HepG2 (cell line): ENCODE measurements at regions not wholly inside any gene's neighbourhood (a gene's known extent, or its start where the extent isn't known, plus 50 kb on each side); places are given as distances from the start of the nearest gene placed in this dataset.

ENCODE experiments used
- ETV5 ChIP-seq: IDR thresholded peaks from 2 replicates; pipeline ENCODE4 v1.6.1; 2018; ENCODE audit warnings: missing biosample characterization, missing genetic modification reagents, inconsistent platforms, borderline replicate concordance
- GATA4 ChIP-seq: sonication (generic); IDR thresholded peaks from 2 replicates; pipeline ENCODE4 v1.6.1; 2016; ENCODE audit warnings: antibody characterized with exemption, low read depth, borderline replicate concordance
- HNRNPH1 ChIP-seq: fragments of 200-400 bp; formaldehyde crosslinking; optimal IDR thresholded peaks from 2 replicates; pipeline ENCODE3; 2017; ENCODE audit warnings: mild to moderate bottlenecking, low read depth, low read length
- HOXA5 ChIP-seq: sonication (generic); formaldehyde crosslinking; IDR thresholded peaks from 2 replicates; pipeline ENCODE4 v1.4.0; 2020; ENCODE audit warnings: missing genetic modification reagents
- JDP2 ChIP-seq: sonication (generic); formaldehyde crosslinking; IDR thresholded peaks from 2 replicates; pipeline ENCODE4 v1.8.1; 2022; ENCODE audit warnings: missing genetic modification reagents, borderline replicate concordance
- MED1 ChIP-seq: sonication (generic); formaldehyde crosslinking; IDR thresholded peaks from 2 replicates; pipeline ENCODE4 v1.4.0; 2020; ENCODE audit warnings: missing genetic modification reagents
- NCOA2 ChIP-seq: sonication (generic); formaldehyde crosslinking; IDR thresholded peaks from 2 replicates; pipeline ENCODE4 v1.8.0; 2022; ENCODE audit warnings: inconsistent platforms
- SYNCRIP ChIP-seq: fragments of 200-400 bp; formaldehyde crosslinking; IDR thresholded peaks from 2 replicates; pipeline ENCODE4 v1.6.1; 2018; ENCODE audit warnings: mild to moderate bottlenecking, low read depth, low read length; ENCODE audit not compliant: insufficient read depth
- TEAD3 ChIP-seq: optimal IDR thresholded peaks from 2 replicates; pipeline ENCODE3; 2016; ENCODE audit warnings: borderline replicate concordance
- ZNF143 ChIP-seq: sonication (generic); formaldehyde crosslinking; IDR thresholded peaks from 2 replicates; pipeline ENCODE4 v1.4.0; 2020; ENCODE audit warnings: missing genetic modification reagents
- ZNF451 ChIP-seq: sonication (generic); formaldehyde crosslinking; IDR thresholded peaks from 2 replicates; pipeline ENCODE4 v1.5.0; 2020; ENCODE audit warnings: mild to moderate bottlenecking, missing genetic modification reagents
- ZNF629 ChIP-seq: sonication (generic); formaldehyde crosslinking; conservative IDR thresholded peaks from 2 replicates; pipeline ENCODE4 v1.5.0; 2020; ENCODE audit warnings: missing genetic modification reagents
- ZSCAN25 ChIP-seq: sonication (generic); formaldehyde crosslinking; IDR thresholded peaks from 2 replicates; pipeline ENCODE4 v1.8.0; 2022; ENCODE audit warnings: mild to moderate bottlenecking, missing genetic modification reagents
- TF ChIP-seq, protein P1 (sequence below): sonication (generic); formaldehyde crosslinking; IDR thresholded peaks from 2 replicates; pipeline ENCODE4 v1.5.1; 2020; ENCODE audit warnings: missing genetic modification reagents, mild to moderate bottlenecking, borderline replicate concordance
- TF ChIP-seq, protein P2 (sequence below): sonication (generic); formaldehyde crosslinking; IDR thresholded peaks from 2 replicates; pipeline ENCODE4 v1.5.0; 2020; ENCODE audit warnings: missing genetic modification reagents, mild to moderate bottlenecking, borderline replicate concordance
- TF ChIP-seq, protein P3 (sequence below): sonication (generic); formaldehyde crosslinking; IDR thresholded peaks from 2 replicates; pipeline ENCODE4 v1.8.0; 2022; ENCODE audit warnings: mild to moderate bottlenecking, missing genetic modification reagents
- TF ChIP-seq, protein P4 (sequence below): IDR thresholded peaks from 2 replicates; pipeline ENCODE4 v1.6.1; 2012; ENCODE audit warnings: low read depth, low read length, improper control_type of control experiment
- TF ChIP-seq, protein P5 (sequence below): sonication (generic); formaldehyde crosslinking; IDR thresholded peaks from 2 replicates; pipeline ENCODE4 v1.8.0; 2022; ENCODE audit warnings: mild to moderate bottlenecking, missing genetic modification reagents, borderline replicate concordance
- TF ChIP-seq, protein P6 (sequence below): sonication (generic); formaldehyde crosslinking; IDR thresholded peaks from 2 replicates; pipeline ENCODE4 v1.4.0; 2020; ENCODE audit warnings: missing genetic modification reagents

DNA sequence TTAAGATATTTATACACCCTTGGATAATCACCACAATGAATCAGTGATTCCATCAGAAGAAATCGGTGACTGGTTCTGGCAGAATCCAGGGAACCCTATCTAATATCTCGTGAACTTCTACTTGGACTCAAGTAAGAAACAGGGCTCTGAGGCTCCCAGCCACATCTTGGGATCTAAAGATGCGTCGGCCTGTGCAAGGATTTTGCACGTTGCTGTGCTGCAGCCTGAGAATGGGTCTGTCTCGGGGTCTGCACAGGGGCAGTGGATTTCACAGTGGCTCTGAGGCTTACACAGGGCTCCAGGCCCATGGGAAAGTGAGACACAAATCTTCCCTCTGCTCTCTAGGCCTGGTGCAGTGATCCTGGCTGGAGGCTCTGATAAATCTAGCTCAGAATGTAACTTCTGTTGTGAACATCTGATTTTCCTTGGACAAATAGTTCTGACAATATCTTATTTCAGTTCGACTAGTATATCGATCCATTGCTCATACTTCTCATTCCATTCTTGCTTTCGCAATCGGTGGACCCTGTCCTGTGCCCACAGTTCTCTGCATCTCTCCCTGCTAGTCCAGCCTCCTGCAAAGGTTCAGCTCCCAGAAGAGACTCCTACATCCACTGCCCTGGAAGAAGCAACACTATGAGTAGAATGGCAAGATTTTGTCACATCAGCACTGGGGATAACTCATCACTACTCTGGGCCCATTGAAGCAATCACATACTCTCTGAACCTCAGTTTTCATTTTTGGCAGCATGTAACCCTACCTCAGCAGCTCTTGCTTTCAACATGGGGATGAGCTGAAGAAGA is 105.5 kb upstream of the TOP3B start (continued):
- TF ChIP-seq, protein P1, sequence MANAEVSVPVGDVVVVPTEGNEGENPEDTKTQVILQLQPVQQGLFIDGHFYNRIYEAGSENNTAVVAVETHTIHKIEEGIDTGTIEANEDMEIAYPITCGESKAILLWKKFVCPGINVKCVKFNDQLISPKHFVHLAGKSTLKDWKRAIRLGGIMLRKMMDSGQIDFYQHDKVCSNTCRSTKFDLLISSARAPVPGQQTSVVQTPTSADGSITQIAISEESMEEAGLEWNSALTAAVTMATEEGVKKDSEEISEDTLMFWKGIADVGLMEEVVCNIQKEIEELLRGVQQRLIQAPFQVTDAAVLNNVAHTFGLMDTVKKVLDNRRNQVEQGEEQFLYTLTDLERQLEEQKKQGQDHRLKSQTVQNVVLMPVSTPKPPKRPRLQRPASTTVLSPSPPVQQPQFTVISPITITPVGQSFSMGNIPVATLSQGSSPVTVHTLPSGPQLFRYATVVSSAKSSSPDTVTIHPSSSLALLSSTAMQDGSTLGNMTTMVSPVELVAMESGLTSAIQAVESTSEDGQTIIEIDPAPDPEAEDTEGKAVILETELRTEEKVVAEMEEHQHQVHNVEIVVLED (CRISPR knock-in tag), result peak; percentile 40; the same call in 1 of the 2 replicates
- TF ChIP-seq, protein P2, sequence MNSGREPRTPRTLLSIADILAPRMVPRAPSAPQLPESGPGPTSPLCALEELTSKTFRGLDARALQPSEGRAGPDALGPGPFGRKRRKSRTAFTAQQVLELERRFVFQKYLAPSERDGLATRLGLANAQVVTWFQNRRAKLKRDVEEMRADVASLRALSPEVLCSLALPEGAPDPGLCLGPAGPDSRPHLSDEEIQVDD, result no peak
- TF ChIP-seq SYNCRIP (no peak), NCOA2 (CRISPR knock-in tag) (peak; percentile 76), GATA4 (no peak), ZNF143 (CRISPR knock-in tag) (peak; percentile 38; the same call in 1 of the 2 replicates), ZNF629 (CRISPR knock-in tag) (0 out of 2 replicates have a peak, but pooled peaks have one; percentile 37), TEAD3 (peak; percentile 100), JDP2 (CRISPR knock-in tag) (no peak), ETV5 (CRISPR knock-in tag) (peak; percentile 14; the same call in 1 of the 2 replicates), ZNF451 (CRISPR knock-in tag) (0 out of 2 replicates have a peak, but pooled peaks have one; percentile 19), HNRNPH1 (no peak), ZSCAN25 (CRISPR knock-in tag) (peak; percentile 98), MED1 (peak; percentile 78), HOXA5 (CRISPR knock-in tag) (0 out of 2 replicates have a peak, but pooled peaks have one; percentile 58)
- TF ChIP-seq, protein P3, sequence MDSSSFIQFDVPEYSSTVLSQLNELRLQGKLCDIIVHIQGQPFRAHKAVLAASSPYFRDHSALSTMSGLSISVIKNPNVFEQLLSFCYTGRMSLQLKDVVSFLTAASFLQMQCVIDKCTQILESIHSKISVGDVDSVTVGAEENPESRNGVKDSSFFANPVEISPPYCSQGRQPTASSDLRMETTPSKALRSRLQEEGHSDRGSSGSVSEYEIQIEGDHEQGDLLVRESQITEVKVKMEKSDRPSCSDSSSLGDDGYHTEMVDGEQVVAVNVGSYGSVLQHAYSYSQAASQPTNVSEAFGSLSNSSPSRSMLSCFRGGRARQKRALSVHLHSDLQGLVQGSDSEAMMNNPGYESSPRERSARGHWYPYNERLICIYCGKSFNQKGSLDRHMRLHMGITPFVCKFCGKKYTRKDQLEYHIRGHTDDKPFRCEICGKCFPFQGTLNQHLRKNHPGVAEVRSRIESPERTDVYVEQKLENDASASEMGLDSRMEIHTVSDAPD (CRISPR knock-in tag), result peak; percentile 57; the same call in 1 of the 2 replicates
- TF ChIP-seq, protein P4, sequence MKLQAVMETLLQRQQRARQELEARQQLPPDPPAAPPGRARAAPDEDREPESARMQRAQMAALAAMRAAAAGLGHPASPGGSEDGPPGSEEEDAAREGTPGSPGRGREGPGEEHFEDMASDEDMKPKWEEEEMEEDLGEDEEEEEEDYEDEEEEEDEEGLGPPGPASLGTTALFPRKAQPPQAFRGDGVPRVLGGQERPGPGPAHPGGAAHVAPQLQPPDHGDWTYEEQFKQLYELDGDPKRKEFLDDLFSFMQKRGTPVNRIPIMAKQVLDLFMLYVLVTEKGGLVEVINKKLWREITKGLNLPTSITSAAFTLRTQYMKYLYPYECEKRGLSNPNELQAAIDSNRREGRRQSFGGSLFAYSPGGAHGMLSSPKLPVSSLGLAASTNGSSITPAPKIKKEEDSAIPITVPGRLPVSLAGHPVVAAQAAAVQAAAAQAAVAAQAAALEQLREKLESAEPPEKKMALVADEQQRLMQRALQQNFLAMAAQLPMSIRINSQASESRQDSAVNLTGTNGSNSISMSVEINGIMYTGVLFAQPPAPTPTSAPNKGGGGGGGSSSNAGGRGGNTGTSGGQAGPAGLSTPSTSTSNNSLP, result peak; percentile 93
- TF ChIP-seq, protein P5, sequence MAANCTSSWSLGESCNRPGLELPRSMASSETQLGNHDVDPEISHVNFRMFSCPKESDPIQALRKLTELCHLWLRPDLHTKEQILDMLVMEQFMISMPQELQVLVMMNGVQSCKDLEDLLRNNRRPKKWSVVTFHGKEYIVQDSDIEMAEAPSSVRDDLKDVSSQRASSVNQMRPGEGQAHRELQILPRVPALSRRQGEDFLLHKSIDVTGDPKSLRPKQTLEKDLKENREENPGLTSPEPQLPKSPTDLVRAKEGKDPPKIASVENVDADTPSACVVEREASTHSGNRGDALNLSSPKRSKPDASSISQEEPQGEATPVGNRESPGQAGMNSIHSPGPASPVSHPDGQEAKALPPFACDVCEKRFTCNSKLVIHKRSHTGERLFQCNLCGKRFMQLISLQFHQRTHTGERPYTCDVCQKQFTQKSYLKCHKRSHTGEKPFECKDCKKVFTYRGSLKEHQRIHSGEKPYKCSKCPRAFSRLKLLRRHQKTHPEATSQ, result peak; percentile 82; the same call in 1 of the 2 replicates
- TF ChIP-seq, protein P6, sequence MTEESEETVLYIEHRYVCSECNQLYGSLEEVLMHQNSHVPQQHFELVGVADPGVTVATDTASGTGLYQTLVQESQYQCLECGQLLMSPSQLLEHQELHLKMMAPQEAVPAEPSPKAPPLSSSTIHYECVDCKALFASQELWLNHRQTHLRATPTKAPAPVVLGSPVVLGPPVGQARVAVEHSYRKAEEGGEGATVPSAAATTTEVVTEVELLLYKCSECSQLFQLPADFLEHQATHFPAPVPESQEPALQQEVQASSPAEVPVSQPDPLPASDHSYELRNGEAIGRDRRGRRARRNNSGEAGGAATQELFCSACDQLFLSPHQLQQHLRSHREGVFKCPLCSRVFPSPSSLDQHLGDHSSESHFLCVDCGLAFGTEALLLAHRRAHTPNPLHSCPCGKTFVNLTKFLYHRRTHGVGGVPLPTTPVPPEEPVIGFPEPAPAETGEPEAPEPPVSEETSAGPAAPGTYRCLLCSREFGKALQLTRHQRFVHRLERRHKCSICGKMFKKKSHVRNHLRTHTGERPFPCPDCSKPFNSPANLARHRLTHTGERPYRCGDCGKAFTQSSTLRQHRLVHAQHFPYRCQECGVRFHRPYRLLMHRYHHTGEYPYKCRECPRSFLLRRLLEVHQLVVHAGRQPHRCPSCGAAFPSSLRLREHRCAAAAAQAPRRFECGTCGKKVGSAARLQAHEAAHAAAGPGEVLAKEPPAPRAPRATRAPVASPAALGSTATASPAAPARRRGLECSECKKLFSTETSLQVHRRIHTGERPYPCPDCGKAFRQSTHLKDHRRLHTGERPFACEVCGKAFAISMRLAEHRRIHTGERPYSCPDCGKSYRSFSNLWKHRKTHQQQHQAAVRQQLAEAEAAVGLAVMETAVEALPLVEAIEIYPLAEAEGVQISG (CRISPR knock-in tag), result peak; percentile 71
